ENCODE measurements at regions not wholly inside any gene's neighbourhood (a gene's known extent, or its start where the extent isn't known, plus 50 kb on each side); places are given as distances from the start of the nearest gene placed in this dataset.

GRCh38 chr2:59690849-59691248, 862.6 kb downstream of the BCL11A start:
- DNase-seq (ENCODE audit: low read depth), result no peak
- TF ChIP-seq, protein P1, sequence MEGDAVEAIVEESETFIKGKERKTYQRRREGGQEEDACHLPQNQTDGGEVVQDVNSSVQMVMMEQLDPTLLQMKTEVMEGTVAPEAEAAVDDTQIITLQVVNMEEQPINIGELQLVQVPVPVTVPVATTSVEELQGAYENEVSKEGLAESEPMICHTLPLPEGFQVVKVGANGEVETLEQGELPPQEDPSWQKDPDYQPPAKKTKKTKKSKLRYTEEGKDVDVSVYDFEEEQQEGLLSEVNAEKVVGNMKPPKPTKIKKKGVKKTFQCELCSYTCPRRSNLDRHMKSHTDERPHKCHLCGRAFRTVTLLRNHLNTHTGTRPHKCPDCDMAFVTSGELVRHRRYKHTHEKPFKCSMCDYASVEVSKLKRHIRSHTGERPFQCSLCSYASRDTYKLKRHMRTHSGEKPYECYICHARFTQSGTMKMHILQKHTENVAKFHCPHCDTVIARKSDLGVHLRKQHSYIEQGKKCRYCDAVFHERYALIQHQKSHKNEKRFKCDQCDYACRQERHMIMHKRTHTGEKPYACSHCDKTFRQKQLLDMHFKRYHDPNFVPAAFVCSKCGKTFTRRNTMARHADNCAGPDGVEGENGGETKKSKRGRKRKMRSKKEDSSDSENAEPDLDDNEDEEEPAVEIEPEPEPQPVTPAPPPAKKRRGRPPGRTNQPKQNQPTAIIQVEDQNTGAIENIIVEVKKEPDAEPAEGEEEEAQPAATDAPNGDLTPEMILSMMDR (conservative IDR thresholded peaks at IDR 0.05; ENCODE audit: low read length), result no peak

DNA sequence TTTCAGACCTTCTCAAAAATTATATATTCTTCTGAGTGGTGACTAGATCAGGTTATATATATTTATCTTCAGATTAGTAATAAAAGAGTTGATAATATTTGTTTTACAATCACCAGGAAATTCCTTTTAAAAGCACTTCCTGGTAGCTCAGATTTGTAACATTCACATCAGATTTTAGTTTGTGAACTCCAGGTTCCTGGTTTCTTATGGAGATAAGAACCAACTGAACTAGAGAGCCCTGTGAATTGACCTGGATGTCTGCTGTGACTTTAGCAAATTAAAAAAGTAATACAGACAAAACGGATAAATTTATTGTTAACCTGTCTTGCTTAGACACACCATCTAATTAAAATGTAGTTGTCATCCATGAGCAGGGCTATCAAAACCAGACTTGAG, 868.7 kb downstream of the BCL11A start:
- DNase-seq (ENCODE audit: low read depth), result no peak
- no peak overlapping the region for H3K4me3 ChIP-seq (ENCODE audit: low read length)
- TF ChIP-seq, protein P1 (conservative IDR thresholded peaks at IDR 0.05; ENCODE audit: low read length), result no peak

More at GRCh38 chr2:59690849-59691248, 862.6 kb downstream of the BCL11A start:
- H3K4me3 ChIP-seq (ENCODE audit: low read length), result no peak overlapping the region

- TF ChIP-seq, protein P1 (conservative IDR thresholded peaks at IDR 0.05; ENCODE audit: low read length), result no peak
- H3K4me3 ChIP-seq (ENCODE audit: low read length), result no peak overlapping the region
- DNase-seq (ENCODE audit: low read depth), result no peak
These were observed 869.2 kb downstream of the BCL11A start for GRCh38 chr2:59684116-59684770.

GRCh38 chr2:59680863-59681262, 872.6 kb downstream of the BCL11A start:
- TF ChIP-seq, protein P1 (conservative IDR thresholded peaks at IDR 0.05; ENCODE audit: low read length), result no peak
- no peak overlapping the region for H3K4me3 ChIP-seq (ENCODE audit: low read length)
- DNase-seq (ENCODE audit: low read depth), result no peak

GRCh38 chr2:59677158-59677557, 876.3 kb downstream of the BCL11A start:
- no peak overlapping the region for H3K4me3 ChIP-seq (ENCODE audit: low read length)
- TF ChIP-seq, protein P1 (conservative IDR thresholded peaks at IDR 0.05; ENCODE audit: low read length), result no peak
- DNase-seq (ENCODE audit: low read depth), result no peak

DNA sequence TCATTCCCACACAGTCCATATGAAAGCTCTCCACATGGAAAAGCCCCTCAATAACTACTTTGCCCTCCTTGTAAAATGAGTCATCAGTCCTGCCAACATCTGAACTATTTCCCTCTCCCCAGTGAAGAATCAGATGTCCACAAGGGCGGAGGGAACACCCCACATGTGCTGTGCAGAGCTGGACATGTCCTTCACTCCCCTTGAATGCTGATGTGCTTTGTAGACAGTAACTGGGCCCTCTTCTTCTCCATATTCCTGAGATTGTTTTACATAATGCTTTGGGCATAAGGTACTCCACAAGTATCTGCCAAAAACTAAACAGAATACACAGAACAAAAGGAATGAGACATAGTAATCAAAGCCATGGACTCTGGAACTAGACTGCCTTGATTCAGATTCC, 879.4 kb downstream of the BCL11A start:
- TF ChIP-seq, protein P1 (conservative IDR thresholded peaks at IDR 0.05; ENCODE audit: low read length), result no peak
- no peak for DNase-seq (ENCODE audit: low read depth)
- no peak overlapping the region for H3K4me3 ChIP-seq (ENCODE audit: low read length)

GRCh38 chr2:59665021-59665420, 888.4 kb downstream of the BCL11A start:
- DNase-seq (ENCODE audit: low read depth), result no peak
- H3K4me3 ChIP-seq (ENCODE audit: low read length), result no peak overlapping the region
- TF ChIP-seq, protein P1 (conservative IDR thresholded peaks at IDR 0.05; ENCODE audit: low read length), result no peak
